Heart left ventricle (tissue), 13 donors: ENCODE measurements at regions not wholly inside any gene's neighbourhood (a gene's known extent, or its start where the extent isn't known, plus 50 kb on each side); places are given as distances from the start of the nearest gene placed in this dataset.

Experiments
- POLR2A ChIP-seq, 2 donors: fragments of 450-650 bp; IDR thresholded peaks; one replicate each; pipeline ENCODE4 v1.6.1; 2017; ENCODE audit warnings: antibody characterized with exemption in 2 of 2, mild to moderate bottlenecking in 2 of 2, moderate library complexity in 2 of 2
- TF ChIP-seq, protein P1 (sequence below), 12 donors: fragments of 200-600 bp; sonication (generic) in 4 of 12; IDR thresholded peaks; one replicate each; pipeline versions ENCODE4 v1.5.0 to v1.8.0; 2018 to 2022; ENCODE audit warnings: antibody characterized with exemption in 12 of 12, mild to moderate bottlenecking in 5 of 12
- donor health status: ischemic (EF 13 %, LVEDD 7.1; RV severe dilation, severe dysfunction).
- donor health status: DM: no; HTN: yes; CAD: no.
- donor health status: DM: no; HTN: no; CAD: no.
- donor health status: ischemic (EF 25% LVEDD 6.9; RV normal size, moderate dysfunction).
- donor health status: ischemic (EF 25% LVEDD 5.7; RV mildly dilated, moderate dysfunction).
- donor health status: ischemic (EF 35%, LVEDD 5.7; RV mildly dilated, moderate dysfunction).
- donor health status: nonischemic (EF 11% LVEDD 7.7; RV severe dilation, severe dysfunction).
- donor health status: DM: yes; HTN: yes; CAD: no.
- donor health status: PGD.
- donor health status: ischemic (EF 29% LVEDD 5.4; RV normal size, mild dysfunction).
- donor health status: nonischemic (EF 23%, LVEDD 6.1; RV moderate dilation, normal function).

DNA sequence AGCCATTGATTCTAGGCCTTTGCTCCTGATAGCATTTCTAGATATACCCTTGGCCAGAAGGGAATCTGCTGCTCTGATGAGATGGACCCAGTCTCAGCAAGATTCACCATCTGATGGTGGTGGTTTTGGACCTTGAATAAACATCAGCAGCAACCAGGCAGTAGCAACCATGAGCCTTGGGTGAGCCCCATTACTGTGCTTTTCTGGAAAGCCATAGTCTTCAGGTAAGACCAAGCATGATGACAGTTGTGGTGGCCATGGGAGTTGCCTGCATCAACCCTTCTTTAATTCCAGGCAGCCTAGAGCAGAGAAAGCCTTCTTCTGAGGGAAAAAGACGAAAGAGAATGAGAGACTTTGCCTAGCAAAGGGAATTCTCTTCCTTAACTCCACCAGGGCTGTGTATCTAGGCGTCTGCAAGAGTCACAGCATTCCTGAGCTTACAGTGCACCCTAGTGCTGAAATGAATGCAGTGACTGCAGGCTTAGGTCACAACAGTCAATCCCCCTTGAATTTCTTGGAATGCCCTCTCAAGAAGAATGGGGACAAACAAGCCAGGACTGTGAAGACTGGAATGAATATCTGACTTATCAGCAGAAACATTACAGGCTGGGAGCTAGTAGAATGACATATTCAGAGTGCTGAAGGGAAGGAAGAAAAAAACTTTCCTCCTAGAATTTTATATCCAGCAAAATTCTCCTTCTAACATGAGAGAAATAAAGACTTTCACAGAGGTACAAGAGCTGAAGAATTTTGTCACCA is 942.4 kb upstream of the PCDH20 start:
- no peak for TF ChIP-seq POLR2A (IDR thresholded peaks at IDR 0.05)
- TF ChIP-seq, protein P1, sequence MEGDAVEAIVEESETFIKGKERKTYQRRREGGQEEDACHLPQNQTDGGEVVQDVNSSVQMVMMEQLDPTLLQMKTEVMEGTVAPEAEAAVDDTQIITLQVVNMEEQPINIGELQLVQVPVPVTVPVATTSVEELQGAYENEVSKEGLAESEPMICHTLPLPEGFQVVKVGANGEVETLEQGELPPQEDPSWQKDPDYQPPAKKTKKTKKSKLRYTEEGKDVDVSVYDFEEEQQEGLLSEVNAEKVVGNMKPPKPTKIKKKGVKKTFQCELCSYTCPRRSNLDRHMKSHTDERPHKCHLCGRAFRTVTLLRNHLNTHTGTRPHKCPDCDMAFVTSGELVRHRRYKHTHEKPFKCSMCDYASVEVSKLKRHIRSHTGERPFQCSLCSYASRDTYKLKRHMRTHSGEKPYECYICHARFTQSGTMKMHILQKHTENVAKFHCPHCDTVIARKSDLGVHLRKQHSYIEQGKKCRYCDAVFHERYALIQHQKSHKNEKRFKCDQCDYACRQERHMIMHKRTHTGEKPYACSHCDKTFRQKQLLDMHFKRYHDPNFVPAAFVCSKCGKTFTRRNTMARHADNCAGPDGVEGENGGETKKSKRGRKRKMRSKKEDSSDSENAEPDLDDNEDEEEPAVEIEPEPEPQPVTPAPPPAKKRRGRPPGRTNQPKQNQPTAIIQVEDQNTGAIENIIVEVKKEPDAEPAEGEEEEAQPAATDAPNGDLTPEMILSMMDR (IDR thresholded peaks at IDR 0.05): peak in 2 of 12 donors; percentile 14 to 18
